GM12878 (cell line): ENCODE measurements at regions not wholly inside any gene's neighbourhood (a gene's known extent, or its start where the extent isn't known, plus 50 kb on each side); places are given as distances from the start of the nearest gene placed in this dataset.

Experiments used
- ASH2L ChIP-seq: fragments of 300-600, 200-600 bp; sonication (generic); IDR thresholded peaks from 2 replicates; pipeline ENCODE4 v1.6.1; 2017; ENCODE audit warnings: low read depth, mild to moderate bottlenecking, borderline replicate concordance
- BCL11A ChIP-seq: IDR thresholded peaks from 2 replicates; pipeline ENCODE4 v1.6.1; 2011; ENCODE audit warnings: low read depth, low read length
- BMI1 ChIP-seq: fragments of 450-650 bp; IDR thresholded peaks from 2 replicates; pipeline ENCODE4 v1.6.1; 2016; ENCODE audit warnings: mild to moderate bottlenecking, moderate library complexity, borderline replicate concordance
- HDAC2 ChIP-seq: fragments of 200-600 bp; sonication (generic); IDR thresholded peaks from 2 replicates; pipeline ENCODE4 v1.6.1; 2017
- KLF5 ChIP-seq: fragments of 450-650 bp; IDR thresholded peaks from 2 replicates; pipeline ENCODE4 v1.6.1; 2014; ENCODE audit warnings: mild to moderate bottlenecking; ENCODE audit not compliant: partially characterized antibody
- MXI1 ChIP-seq: fragments of 150-350 bp; IDR thresholded peaks from 2 replicates; pipeline ENCODE4 v1.6.1; 2011; ENCODE audit warnings: low read depth, mild to moderate bottlenecking, inconsistent platforms, low read length, improper control_type of control experiment
- NBN ChIP-seq: fragments of 450-650 bp; IDR thresholded peaks from 2 replicates; pipeline ENCODE4 v1.6.1; 2016
- PAX8 ChIP-seq: fragments of 450-650 bp; IDR thresholded peaks from 2 replicates; pipeline ENCODE4 v1.6.1; 2017; ENCODE audit warnings: mild to moderate bottlenecking, moderate library complexity
- SIX5 ChIP-seq: IDR thresholded peaks from 2 replicates; pipeline ENCODE4 v1.6.1; 2011; ENCODE audit warnings: mild to moderate bottlenecking, low read depth, low read length, moderate library complexity; ENCODE audit not compliant: severe bottlenecking
- TBL1XR1 ChIP-seq: IDR thresholded peaks from 2 replicates; pipeline ENCODE4 v1.6.1; 2012; ENCODE audit warnings: low read depth, low read length, improper control_type of control experiment
- TCF3 ChIP-seq: IDR thresholded peaks from 2 replicates; pipeline ENCODE4 v1.6.1; 2012; ENCODE audit warnings: low read depth, mild to moderate bottlenecking, low read length, borderline replicate concordance; ENCODE audit not compliant: insufficient read depth
- TF ChIP-seq, protein P1 (sequence below): fragments of 450-650 bp; IDR thresholded peaks from 2 replicates; pipeline ENCODE4 v1.6.1; 2017; ENCODE audit warnings: antibody characterized with exemption, mild to moderate bottlenecking, moderate library complexity
- TF ChIP-seq, protein P2 (sequence below): IDR thresholded peaks from 2 replicates; pipeline ENCODE4 v1.6.1; 2011; ENCODE audit warnings: borderline replicate concordance, low read depth, mild to moderate bottlenecking, moderate library complexity, mixed read lengths, low read length; ENCODE audit not compliant: insufficient read depth; ENCODE audit errors: extremely low read length

DNA sequence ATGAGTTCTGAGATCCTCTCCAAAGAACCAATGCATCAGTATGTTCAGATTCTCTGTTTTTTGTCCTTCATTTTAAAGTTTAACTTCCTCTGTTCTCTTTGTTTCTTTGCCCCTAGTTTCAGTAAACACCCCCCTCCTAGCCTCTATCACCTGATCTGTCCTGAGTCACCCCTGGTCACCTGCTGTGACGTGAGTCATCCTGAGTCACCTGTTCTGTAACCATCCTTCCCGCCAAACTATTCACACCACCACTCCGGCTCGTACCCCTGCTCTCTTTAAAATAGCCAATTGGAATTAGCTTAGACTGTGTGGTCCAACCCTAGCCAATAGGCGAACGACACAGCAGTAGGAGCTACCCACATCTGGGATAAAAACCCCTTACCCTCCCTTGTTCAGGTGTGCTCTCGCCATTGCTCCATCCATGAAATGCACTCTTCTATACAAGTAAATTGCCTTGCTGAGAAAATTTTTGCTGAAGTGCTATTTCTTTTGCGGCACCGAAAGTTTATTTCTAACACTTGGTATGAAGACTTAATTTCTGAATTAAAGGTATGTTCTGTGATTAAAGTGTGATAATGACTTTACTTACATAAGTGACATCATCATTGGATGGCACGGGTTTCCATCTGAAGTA lies 318.4 kb downstream of the AASDHPPT start (continued):
- TF ChIP-seq, protein P1, sequence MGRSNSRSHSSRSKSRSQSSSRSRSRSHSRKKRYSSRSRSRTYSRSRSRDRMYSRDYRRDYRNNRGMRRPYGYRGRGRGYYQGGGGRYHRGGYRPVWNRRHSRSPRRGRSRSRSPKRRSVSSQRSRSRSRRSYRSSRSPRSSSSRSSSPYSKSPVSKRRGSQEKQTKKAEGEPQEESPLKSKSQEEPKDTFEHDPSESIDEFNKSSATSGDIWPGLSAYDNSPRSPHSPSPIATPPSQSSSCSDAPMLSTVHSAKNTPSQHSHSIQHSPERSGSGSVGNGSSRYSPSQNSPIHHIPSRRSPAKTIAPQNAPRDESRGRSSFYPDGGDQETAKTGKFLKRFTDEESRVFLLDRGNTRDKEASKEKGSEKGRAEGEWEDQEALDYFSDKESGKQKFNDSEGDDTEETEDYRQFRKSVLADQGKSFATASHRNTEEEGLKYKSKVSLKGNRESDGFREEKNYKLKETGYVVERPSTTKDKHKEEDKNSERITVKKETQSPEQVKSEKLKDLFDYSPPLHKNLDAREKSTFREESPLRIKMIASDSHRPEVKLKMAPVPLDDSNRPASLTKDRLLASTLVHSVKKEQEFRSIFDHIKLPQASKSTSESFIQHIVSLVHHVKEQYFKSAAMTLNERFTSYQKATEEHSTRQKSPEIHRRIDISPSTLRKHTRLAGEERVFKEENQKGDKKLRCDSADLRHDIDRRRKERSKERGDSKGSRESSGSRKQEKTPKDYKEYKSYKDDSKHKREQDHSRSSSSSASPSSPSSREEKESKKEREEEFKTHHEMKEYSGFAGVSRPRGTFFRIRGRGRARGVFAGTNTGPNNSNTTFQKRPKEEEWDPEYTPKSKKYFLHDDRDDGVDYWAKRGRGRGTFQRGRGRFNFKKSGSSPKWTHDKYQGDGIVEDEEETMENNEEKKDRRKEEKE = no peak
- no peak for TF ChIP-seq TBL1XR1
- TF ChIP-seq MXI1 = no peak
- no peak for TF ChIP-seq HDAC2
- TF ChIP-seq SIX5 = no peak
- TF ChIP-seq BMI1 = no peak
- no peak for TF ChIP-seq ASH2L
- TF ChIP-seq PAX8 = no peak
- TF ChIP-seq, protein P2, sequence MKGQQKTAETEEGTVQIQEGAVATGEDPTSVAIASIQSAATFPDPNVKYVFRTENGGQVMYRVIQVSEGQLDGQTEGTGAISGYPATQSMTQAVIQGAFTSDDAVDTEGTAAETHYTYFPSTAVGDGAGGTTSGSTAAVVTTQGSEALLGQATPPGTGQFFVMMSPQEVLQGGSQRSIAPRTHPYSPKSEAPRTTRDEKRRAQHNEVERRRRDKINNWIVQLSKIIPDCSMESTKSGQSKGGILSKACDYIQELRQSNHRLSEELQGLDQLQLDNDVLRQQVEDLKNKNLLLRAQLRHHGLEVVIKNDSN = no peak
- TF ChIP-seq BCL11A = no peak
- no peak for TF ChIP-seq KLF5
- no peak for TF ChIP-seq NBN
- no peak for TF ChIP-seq TCF3
